Caco-2 (cell line): ENCODE measurements at regions not wholly inside any gene's neighbourhood (a gene's known extent, or its start where the extent isn't known, plus 50 kb on each side); places are given as distances from the start of the nearest gene placed in this dataset.
"Not testable (repeated sequence)": the region's sequence is repeated elsewhere in the genome, so short reads cannot be mapped to it uniquely, and the experiment has no call there.

Source experiments
- BruUV-seq: library from RNA; stranded (reverse); fragments of 400-500 nt; replicated peaks from 2 replicates; lab custom pipeline; 2021; lab: Mats Ljungman, UMichigan
- CTCF ChIA-PET: fragments of 300-600 bp; sonication (Branson Sonifier 250); formaldehyde crosslinking; loops from one replicate; lab custom pipeline; 2022; ENCODE audit warnings: antibody characterized with exemption; lab: Charles Lee
- POLR2A ChIA-PET: fragments of 300-600 bp; sonication (Branson Sonifier 250); formaldehyde crosslinking; loops from one replicate; lab custom pipeline; 2022; ENCODE audit warnings: antibody characterized with exemption; lab: Charles Lee
- DNase-seq, 2 experiments: peaks; one replicate each; pipeline versions ENCODE4 v3.0.0 to v3.0.0-alpha.2; 2020 to 2022
- H3K27me3 ChIP-seq: replicated peaks from 2 replicates; pipeline ENCODE4 v1.6.0; 2011; ENCODE audit warnings: low read length; ENCODE audit not compliant: control insufficient read depth, insufficient read depth
- H3K36me3 ChIP-seq: 2 replicates; pipeline ENCODE4 v1.5.1; 2011; ENCODE audit warnings: low read length; ENCODE audit not compliant: control insufficient read depth, insufficient read depth
- H3K4me1 ChIP-seq: fragments of 250-450 bp; sonication (Bioruptor Pico); 2 replicates; pipeline ENCODE4 v1.5.1; 2020; ENCODE audit warnings: mild to moderate bottlenecking
- H3K4me3 ChIP-seq: 2 replicates; pipeline ENCODE4 v1.5.1; 2011; ENCODE audit warnings: low read depth, mild to moderate bottlenecking, control low read depth, low read length
- H3K9me3 ChIP-seq: fragments of 250-450 bp; sonication (Bioruptor Pico); 2 replicates; pipeline ENCODE4 v1.5.1; 2020; ENCODE audit warnings: mild to moderate bottlenecking, moderate library complexity
- H3K27ac Mint-ChIP-seq: one replicate; pipeline ENCODE4 v1.8.0; 2022; ENCODE audit warnings: mixed read lengths; ENCODE audit not compliant: unreplicated experiment
- H3K27me3 Mint-ChIP-seq: one replicate; pipeline ENCODE4 v1.8.0; 2022; ENCODE audit warnings: mixed read lengths; ENCODE audit not compliant: insufficient read depth, unreplicated experiment
- H3K36me3 Mint-ChIP-seq: one replicate; pipeline ENCODE4 v1.8.0; 2022; ENCODE audit warnings: mild to moderate bottlenecking, mixed read lengths; ENCODE audit not compliant: insufficient read depth, unreplicated experiment
- H3K4me1 Mint-ChIP-seq: one replicate; pipeline ENCODE4 v1.8.0; 2022; ENCODE audit warnings: low read depth, mixed read lengths; ENCODE audit not compliant: unreplicated experiment
- H3K4me3 Mint-ChIP-seq: one replicate; pipeline ENCODE4 v1.8.0; 2022; ENCODE audit warnings: mild to moderate bottlenecking, moderate library complexity, mixed read lengths; ENCODE audit not compliant: unreplicated experiment
- H3K9me3 Mint-ChIP-seq: one replicate; pipeline ENCODE4 v1.8.0; 2022; ENCODE audit warnings: mixed read lengths; ENCODE audit not compliant: unreplicated experiment
- intact Hi-C: fragments of 100-400 bp; cut with micrococcal nuclease; formaldehyde crosslinking; loops from one replicate; pipeline ENCODE4 v1.10.0; 2022; ENCODE audit not compliant: unreplicated experiment

GRCh38 chr4:49314815-49315214 lies 328.7 kb downstream of the CWH43 start:
- H3K36me3 ChIP-seq, H3K9me3 Mint-ChIP-seq, H3K4me3 ChIP-seq, DNase-seq, H3K9me3 ChIP-seq, BruUV-seq, H3K4me3 Mint-ChIP-seq, H3K36me3 Mint-ChIP-seq, intact Hi-C loops, H3K4me1 Mint-ChIP-seq, H3K4me1 ChIP-seq, CTCF ChIA-PET, POLR2A ChIA-PET, H3K27ac Mint-ChIP-seq, H3K27me3 ChIP-seq: not testable (repeated sequence)
- peaks cover 26% of the 10 kb centered on the region for H3K27me3 Mint-ChIP-seq

DNA sequence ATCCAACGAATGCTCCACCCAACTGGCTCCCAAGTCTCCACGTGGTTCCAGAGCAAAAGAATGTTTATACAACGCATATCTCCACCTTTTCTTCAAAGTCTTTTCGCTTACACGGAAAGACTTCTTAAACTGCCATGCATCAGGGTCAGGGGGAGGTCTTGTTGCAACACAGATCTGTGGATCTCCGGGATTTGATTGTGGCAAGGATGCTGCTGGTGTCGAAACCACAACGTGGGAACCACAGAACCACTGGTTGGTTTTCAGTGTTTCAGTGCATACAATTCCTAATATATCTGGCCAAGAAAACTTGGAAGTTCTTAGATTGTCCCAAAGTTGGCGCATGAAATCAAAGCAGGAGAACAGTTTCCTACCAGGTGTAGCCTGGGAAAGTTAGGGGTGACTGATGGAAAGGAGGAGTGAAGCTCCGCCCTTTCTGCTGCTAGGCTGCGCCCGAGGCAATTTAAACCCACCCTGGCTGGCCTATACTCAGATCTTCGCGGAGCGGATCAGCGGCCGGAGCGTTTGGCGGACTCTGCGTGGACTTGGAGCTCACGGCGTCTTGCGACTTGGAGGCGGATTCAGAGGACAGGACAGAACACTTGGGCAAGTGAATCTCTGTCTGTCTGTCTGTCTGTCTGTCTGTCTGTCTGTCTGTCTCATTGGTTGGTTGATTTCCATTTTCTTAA lies 334.8 kb downstream of the CWH43 start:
- H3K36me3 ChIP-seq, H3K9me3 Mint-ChIP-seq, CTCF ChIA-PET, DNase-seq, intact Hi-C loops, H3K4me1 Mint-ChIP-seq, POLR2A ChIA-PET, BruUV-seq, H3K4me1 ChIP-seq, H3K4me3 ChIP-seq, H3K9me3 ChIP-seq, H3K4me3 Mint-ChIP-seq, H3K27ac Mint-ChIP-seq, H3K36me3 Mint-ChIP-seq, H3K27me3 ChIP-seq: not testable (repeated sequence)
- peaks cover 28% of the 10 kb centered on the region for H3K27me3 Mint-ChIP-seq

DNA sequence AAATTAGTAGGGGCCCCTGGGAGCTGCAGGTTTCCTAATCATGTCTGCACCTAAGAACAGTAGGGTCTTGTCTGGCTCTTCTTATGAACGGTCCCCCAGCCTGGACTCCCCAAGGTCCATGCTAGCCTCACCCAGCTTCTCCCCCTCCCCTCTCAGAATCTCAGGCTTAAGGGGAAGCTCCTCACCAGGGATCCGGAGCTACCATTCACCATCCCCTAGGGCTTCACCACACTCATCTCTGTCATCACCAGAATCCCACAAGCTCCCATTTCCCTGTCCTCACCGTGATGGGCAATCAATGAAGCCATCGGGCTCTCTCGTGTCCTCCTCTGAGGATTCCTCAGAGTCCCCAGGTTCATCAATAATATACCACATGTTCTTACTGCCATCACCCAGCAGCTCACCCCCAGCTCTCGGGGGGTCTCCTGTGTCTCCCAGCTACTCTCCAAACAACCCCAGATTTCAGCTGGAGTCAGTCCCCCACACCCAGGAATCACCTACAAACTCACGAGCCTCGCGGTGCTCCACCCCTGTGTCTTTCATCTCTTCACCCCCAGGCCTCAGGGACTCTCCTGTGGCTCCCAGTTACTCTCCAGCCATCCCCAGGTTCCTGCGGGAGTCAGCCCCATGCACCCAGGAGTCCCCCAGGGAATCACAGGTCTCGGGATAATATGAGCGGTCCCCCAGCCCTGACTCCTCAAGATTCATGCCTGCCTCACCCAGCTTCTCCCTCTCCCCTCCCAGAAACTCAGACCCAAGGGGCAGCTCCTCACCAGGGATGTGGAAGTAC lies 335.6 kb downstream of the CWH43 start:
- H3K36me3 Mint-ChIP-seq, H3K36me3 ChIP-seq, H3K27ac Mint-ChIP-seq, H3K4me1 ChIP-seq, H3K9me3 ChIP-seq, intact Hi-C loops, H3K4me3 Mint-ChIP-seq, H3K4me1 Mint-ChIP-seq, DNase-seq, CTCF ChIA-PET, BruUV-seq, POLR2A ChIA-PET, H3K4me3 ChIP-seq, H3K9me3 Mint-ChIP-seq, H3K27me3 ChIP-seq: not testable (repeated sequence)
- peaks cover 21% of the 10 kb centered on the region for H3K27me3 Mint-ChIP-seq

DNA sequence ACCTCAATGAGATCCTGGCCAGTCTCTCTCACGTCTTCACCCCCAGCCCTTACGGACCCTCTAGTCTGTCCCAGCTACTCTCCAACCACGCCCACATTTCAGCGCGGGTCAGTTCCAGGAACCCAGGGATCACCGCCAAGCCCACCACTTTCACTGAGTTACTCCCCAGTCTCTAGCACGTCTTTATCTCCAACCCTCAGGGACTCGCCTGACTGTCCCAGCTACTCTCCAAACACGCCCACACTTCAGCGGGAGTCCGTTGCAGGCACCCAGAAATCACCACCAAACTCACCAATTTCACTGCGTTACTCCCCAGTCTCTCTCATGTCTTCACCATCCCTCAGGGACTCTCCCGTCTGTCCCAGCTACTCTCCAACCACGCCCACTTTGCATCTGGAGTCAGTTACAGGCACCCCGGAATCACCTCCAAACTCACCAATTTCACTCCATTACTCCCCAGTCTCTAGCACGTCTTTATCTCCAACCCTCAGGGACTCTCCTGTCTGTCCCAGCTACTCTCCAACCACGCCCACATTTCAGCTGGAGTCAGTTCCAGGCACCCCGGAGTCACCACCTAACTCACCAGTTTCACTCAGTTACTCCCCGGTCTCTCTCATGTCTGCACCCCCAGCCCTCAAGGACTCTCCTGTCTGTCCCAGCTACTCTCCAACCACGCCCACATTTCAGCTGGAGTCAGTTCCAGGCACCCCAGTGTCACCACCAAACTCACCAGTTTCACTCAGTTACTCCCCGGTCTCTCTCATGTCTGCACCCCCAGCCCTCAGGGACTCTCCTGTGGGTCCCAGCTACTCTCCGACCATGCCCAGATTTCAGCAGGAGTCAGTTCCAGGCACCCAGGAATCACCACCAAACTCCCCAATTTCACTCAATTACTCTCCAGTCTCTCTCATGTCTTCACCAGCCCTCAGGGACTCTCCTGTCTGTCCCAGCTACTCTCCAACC lies 336.8 kb downstream of the CWH43 start:
- BruUV-seq, H3K27me3 ChIP-seq, POLR2A ChIA-PET, H3K4me3 Mint-ChIP-seq, CTCF ChIA-PET, H3K36me3 ChIP-seq, H3K9me3 Mint-ChIP-seq, H3K36me3 Mint-ChIP-seq, intact Hi-C loops, H3K4me1 Mint-ChIP-seq, H3K4me3 ChIP-seq, H3K27ac Mint-ChIP-seq, DNase-seq, H3K4me1 ChIP-seq, H3K9me3 ChIP-seq: not testable (repeated sequence)
- peaks cover 19% of the 10 kb centered on the region for H3K27me3 Mint-ChIP-seq

DNA sequence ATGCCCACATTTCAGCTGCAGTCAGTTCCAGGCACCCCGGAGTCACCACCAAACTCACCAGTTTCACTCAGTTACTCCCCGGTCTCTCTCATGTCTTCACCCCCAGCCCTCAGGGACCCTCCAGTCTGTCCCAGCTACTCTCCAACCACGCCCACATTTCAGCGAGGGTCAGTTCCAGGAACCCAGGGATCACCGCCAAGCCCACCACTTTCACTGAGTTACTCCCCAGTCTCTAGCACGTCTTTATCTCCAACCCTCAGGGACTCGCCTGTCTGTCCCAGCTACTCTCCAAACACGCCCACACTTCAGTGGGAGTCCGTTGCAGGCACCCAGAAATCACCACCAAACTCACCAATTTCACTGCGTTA lies 337.5 kb downstream of the CWH43 start:
- intact Hi-C loops, H3K36me3 ChIP-seq, H3K4me3 Mint-ChIP-seq, H3K27ac Mint-ChIP-seq, H3K27me3 ChIP-seq, H3K4me1 Mint-ChIP-seq, BruUV-seq, H3K4me1 ChIP-seq, H3K4me3 ChIP-seq, CTCF ChIA-PET, H3K36me3 Mint-ChIP-seq, DNase-seq, H3K9me3 ChIP-seq, H3K9me3 Mint-ChIP-seq, POLR2A ChIA-PET: not testable (repeated sequence)
- H3K27me3 Mint-ChIP-seq: peaks cover 19% of the 10 kb centered on the region
